ENCODE measurements at regions not wholly inside any gene's neighbourhood (a gene's known extent, or its start where the extent isn't known, plus 50 kb on each side); places are given as distances from the start of the nearest gene placed in this dataset.
"Not testable (repeated sequence)": the region's sequence is repeated elsewhere in the genome, so short reads cannot be mapped to it uniquely, and the experiment has no call there.

- no peak for DNase-seq
Measured at GRCh38 chr18:24567199-24567598, 106.8 kb downstream of the HRH4 start.

DNA sequence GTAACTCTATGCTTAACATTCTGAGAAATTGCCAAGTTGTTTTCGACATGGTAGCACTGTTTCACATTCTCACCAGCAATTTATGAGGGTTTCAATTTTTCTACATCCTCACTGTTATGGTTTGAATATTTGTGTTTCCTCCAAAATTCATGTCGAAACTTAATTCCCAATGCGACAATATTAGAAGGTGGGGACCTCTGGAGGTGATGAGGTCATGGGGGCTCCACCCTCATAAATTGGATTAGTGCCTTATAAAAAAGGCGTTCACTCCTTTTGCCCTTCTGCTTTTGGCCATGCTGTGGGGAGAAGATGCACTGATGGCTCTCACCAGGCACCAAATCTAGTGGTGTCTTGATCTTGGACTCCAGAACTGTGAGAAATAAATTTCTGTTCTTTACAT lies 110.3 kb downstream of the HRH4 start:
- no peak for DNase-seq

- no peak for DNase-seq
Measured at GRCh38 chr18:24582771-24583170, 122.3 kb downstream of the HRH4 start.

GRCh38 chr18:24584205-24584604 lies 123.8 kb downstream of the HRH4 start:
- DNase-seq, result no peak

DNA sequence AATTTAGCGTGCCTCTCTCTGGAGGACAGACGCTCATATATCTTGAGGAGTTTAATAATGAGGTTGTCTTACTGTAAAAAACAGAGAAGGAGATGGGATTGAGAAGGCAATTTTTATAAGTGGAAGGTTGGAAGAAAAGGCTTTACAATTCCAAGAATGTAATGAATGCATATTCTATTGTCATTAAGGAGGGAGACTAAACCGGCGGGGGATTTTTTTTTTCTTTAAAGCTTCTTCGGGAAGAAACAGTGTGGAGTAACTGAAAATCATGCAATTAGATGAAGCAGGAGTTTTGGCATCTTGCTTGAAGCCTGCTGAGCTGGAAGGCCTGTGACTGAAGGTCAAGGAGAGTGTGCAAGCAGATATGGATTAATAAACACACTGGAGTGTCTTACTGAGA lies 124.4 kb downstream of the HRH4 start:
- no peak for DNase-seq

DNA sequence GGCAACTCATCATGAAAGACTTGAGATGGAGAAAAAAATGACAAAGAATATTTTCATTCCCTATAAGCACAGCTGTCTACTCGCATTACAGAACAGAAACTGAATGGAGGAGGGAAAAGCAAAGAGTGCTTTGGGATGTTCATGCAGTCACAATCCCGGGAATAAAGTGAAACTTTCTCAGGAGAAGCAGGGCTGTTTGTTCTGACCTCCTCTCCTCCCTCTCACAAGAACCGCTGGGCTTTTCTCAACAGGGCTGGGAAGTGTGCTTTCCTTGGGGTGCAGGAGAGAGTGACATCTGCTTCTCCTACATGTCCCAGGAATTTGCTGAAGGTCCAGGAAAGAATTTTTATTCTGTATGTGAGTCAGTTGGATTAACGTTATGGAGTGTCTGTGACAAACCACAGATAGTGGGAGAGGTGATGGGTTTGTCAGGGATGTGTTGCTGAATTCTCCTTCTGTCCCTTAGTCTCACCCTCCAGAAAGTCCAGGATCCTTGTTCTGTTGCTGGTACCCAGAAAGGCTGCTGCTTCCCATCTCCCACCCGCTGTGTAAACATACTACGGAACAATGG lies 125.6 kb downstream of the HRH4 start:
- DNase-seq, result no peak

DNA sequence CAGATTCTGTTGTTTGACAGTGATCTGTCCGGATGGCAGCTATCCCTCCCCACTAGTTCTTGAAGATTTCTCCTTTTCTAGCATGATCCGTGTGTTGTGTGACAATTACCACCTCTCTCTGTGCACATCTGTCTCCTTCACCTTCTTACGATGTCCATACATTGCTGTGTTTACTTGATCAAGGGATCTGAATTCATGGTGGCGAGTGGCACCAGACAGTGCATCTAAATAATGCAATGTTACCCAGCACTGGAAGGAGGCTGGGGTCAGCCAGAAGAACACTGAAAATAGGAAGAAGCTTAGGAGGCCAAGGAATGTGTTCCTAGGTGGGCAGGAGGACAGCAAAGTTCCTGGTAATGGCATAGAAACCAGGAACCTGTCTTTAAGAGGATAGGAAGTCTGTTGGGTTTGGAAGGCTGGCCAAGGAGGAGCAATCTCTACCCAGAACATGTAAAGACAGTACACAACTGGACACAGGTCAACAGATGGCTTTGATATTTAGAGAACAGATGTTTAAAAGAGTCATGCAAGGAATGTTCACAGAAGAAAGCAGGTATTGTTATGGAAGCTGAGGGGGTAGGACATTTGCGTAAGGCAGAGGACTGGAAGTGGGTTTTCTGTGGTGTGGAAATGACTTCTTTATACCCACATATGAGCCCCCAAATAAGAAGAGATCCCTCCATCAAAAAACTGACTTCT lies 126.4 kb downstream of the HRH4 start:
- DNase-seq, result no peak

GRCh38 chr18:24588440-24588839 lies 128.0 kb downstream of the HRH4 start:
- no peak for DNase-seq

- no peak for DNase-seq
Measured at GRCh38 chr18:24590946-24591345, 130.5 kb downstream of the HRH4 start.

DNA sequence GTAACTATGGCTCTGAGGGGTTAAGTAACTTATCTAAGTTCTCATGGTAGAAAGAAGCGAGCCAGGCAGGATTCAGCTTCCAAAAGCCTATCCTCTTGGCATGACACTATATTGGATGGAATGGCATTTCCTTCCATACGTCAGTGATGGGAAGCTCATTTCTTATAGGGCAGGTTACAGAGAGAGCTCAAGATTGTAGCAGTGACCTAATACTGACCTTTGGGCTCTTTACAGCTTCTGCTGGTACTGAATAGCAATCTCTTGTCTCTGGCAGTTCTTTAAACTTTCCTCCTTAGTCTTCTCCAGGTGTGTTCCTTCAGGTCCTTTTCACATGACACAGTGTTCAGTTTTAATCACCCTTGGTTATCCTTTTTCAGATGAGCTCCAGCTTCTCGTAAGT lies 133.0 kb downstream of the HRH4 start:
- DNase-seq, result no peak

DNA sequence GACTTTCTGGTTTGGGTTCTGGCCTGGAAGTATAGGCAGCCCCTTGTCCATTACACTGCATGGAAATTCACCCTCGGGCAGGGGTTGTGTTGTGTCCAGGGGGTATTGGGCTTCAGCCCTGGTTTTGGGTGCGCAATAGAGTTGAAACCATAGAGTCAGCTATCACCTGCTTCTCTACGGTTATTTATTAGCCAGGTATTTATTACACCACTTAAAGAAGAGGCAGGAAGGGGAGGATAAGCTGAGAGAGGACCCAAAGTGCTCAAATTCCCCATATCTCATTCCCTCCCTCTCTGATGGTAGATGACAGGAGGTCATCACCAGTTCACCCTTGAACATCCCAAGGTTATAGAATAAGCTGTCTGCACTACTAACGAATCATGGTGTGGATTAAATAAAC lies 133.4 kb downstream of the HRH4 start:
- no peak for DNase-seq

DNA sequence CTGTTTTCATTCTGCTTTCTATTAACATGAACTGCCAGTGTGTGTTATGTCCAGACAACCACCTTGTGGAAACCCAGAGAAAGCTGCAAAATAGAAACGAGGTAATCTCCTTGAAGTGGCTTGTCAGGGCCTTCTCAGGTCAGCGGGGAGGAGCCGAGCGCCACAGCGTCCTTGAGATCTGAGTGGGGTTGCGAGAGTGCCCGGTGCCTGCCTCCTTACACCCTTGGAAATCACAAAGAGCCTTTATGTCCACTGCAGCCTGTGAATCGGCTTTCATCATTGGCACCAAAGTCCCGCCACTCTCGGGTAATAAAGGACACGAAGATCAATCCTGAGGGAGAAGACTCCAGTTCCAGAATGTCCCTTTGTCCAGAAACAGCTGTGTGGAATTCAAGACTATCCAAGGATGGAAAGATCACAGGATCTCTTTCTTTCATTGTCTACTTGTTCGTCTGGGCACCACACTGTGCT lies 135.2 kb downstream of the HRH4 start:
- DNase-seq, result no peak

DNA sequence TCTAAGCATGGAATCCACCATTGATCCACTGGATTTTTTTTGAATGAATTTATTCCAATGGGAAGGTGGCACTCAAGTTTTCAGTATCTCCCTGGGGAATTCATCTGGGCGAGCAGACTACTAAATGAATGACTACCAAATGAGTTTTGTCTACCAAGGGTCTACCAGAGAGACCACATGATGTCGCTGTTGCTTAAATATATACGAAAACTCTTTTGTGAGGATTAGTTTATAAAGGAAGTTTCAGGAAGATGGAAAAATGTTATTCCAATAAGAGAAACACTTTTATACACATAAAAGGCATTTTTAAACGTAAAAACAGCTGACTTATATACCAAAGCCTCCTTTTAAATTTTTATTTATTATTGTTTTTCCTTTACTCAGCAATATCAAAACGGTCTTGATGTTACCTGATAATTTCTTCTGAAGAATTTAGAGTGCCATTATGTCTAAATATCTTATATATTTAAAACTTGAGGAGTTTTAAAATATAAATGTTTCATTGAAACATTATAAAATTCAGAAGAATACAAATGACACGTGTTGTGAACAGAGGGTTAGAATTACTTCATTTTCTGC lies 139.7 kb downstream of the HRH4 start:
- DNase-seq, result no peak

GRCh38 chr18:24601585-24601984 lies 141.1 kb downstream of the HRH4 start:
- no peak for DNase-seq

- DNase-seq, result no peak
Measured at GRCh38 chr18:24602201-24602600, 141.8 kb downstream of the HRH4 start.

DNA sequence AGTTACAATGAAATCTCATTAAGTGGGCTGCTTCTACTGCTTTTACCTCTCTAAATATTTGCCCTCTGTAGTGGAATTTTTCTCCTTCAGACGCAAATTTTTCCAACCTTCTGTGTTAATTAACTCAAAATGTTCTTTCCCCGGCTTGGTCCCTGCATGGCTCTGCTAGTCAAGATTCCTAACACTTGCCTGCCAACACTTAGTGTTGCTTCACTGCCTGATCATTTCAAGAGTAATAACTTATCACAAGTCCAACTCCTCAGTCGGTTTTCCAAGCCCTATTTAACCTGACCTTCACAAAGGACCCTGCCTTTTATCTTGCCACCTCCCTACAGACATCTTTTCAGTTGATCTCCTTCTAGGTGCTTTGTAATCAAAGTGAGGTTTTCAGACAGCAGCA lies 142.7 kb downstream of the HRH4 start:
- no peak for DNase-seq

DNA sequence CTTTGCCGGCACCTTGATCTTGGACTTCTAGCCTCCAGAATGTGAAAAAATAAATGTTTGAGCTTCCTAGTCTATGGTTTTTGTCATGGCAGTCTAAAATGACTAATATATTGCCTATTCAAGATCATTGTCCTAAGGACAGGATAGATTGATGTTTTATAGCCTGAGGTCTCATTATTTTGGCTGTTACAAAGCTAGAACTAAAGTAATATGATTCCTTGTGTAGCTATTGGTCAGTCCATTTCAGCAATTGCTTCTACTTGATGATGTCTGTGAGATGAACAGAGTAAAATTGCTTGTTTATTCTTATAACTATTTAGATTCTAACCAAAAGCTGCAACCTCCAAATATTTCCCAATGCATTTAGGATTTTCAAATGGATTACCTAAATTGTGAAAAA lies 145.0 kb downstream of the HRH4 start:
- DNase-seq, result no peak

- no peak for DNase-seq
Measured at GRCh38 chr18:24609254-24609653, 148.8 kb downstream of the HRH4 start.

GRCh38 chr18:24611075-24611474 lies 150.6 kb downstream of the HRH4 start:
- DNase-seq, result no peak

- no peak for DNase-seq
Measured at GRCh38 chr18:24613896-24614640, 153.6 kb downstream of the HRH4 start.

- no peak for DNase-seq
Measured at GRCh38 chr18:24616653-24617052, 156.2 kb downstream of the HRH4 start.

DNA sequence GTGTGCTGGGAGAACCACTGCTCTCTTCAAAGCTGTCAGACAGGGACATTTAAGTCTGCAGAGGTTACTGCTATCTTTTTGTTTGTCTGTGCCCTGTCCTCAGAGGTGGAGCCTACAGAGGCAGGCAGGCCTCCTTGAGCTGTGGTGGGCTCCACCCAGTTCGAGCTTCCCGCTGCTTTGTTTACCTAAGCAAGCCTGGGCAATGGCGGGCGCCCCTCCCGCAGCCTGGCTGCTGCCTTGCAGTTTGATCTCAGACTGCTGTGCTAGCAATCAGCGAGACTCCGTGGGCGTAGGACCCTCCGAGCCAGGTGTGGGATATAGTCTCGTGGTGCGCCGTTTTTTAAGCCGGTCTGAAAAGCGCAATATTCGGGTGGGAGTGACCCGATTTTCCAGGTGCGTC lies 164.0 kb downstream of the HRH4 start:
- not testable (repeated sequence) for DNase-seq

- no peak for DNase-seq
Measured at GRCh38 chr18:24627644-24628315, 167.3 kb downstream of the HRH4 start.
